ENCODE measurements at regions not wholly inside any gene's neighbourhood (a gene's known extent, or its start where the extent isn't known, plus 50 kb on each side); places are given as distances from the start of the nearest gene placed in this dataset.
"Not testable (repeated sequence)": the region's sequence is repeated elsewhere in the genome, so short reads cannot be mapped to it uniquely, and the experiment has no call there.

- not testable (repeated sequence) for TF ChIP-seq CTCF (IDR thresholded peaks at IDR 0.05 in 8 of 11, conservative IDR thresholded peaks at IDR 0.05 in 3 of 11); POLR2A (IDR thresholded peaks at IDR 0.05); POLR2AphosphoS5 (IDR thresholded peaks at IDR 0.05)
Measured at GRCh38 chr21:35497522-35497921, 448.4 kb upstream of the RUNX1 start.

Data from spleen (tissue), 7 donors.